ENCODE measurements at regions not wholly inside any gene's neighbourhood (a gene's known extent, or its start where the extent isn't known, plus 50 kb on each side); places are given as distances from the start of the nearest gene placed in this dataset.
"Not testable (repeated sequence)": the region's sequence is repeated elsewhere in the genome, so short reads cannot be mapped to it uniquely, and the experiment has no call there.

GRCh38 chr4:132495267-132495812, 653.8 kb upstream of the PCDH10 start:
- TF ChIP-seq CTCF (IDR thresholded peaks at IDR 0.05; ENCODE audit: borderline replicate concordance, extremely low read depth, low read length, poor library complexity, severe bottlenecking); EZH2 (IDR thresholded peaks at IDR 0.05; ENCODE audit: borderline replicate concordance, low read depth, low read length, severe bottlenecking): not testable (repeated sequence)
